H9 (cell line): ENCODE measurements at regions not wholly inside any gene's neighbourhood (a gene's known extent, or its start where the extent isn't known, plus 50 kb on each side); places are given as distances from the start of the nearest gene placed in this dataset.

Source experiments
- DNase-seq: peaks from one replicate; pipeline ENCODE4 v3.0.0-alpha.2; 2017
- H2AFZ ChIP-seq: one replicate; pipeline ENCODE4 v1.6.1; 2013; ENCODE audit warnings: mild to moderate bottlenecking, low read length, control low read depth, moderate library complexity
- H2AK5ac ChIP-seq: 2 replicates; pipeline ENCODE4 v1.6.1; 2013; ENCODE audit warnings: low read length, control low read depth, mixed read lengths; ENCODE audit not compliant: insufficient read length
- H2BK120ac ChIP-seq: one replicate; pipeline ENCODE4 v1.6.1; 2013; ENCODE audit warnings: low read depth, mild to moderate bottlenecking, low read length, control low read depth, inconsistent platforms; ENCODE audit not compliant: poor library complexity, severe bottlenecking
- H2BK12ac ChIP-seq: 2 replicates; pipeline ENCODE4 v1.6.1; 2013; ENCODE audit warnings: low read length, control low read depth, mixed read lengths, low read depth; ENCODE audit not compliant: insufficient read length
- H2BK15ac ChIP-seq: 2 replicates; pipeline ENCODE4 v1.6.1; 2013; ENCODE audit warnings: low read depth, low read length, control low read depth
- H2BK20ac ChIP-seq: one replicate; pipeline ENCODE4 v1.6.1; 2013; ENCODE audit warnings: low read depth, mild to moderate bottlenecking, low read length, control low read depth, inconsistent platforms; ENCODE audit not compliant: poor library complexity, severe bottlenecking
- H2BK5ac ChIP-seq: 2 replicates; pipeline ENCODE4 v1.6.1; 2013; ENCODE audit warnings: low read length, control low read depth, mixed read lengths; ENCODE audit not compliant: insufficient read length
- H3K14ac ChIP-seq: 2 replicates; pipeline ENCODE4 v1.6.1; 2013; ENCODE audit warnings: low read length, control low read depth; ENCODE audit not compliant: insufficient read depth
- H3K18ac ChIP-seq: 2 replicates; pipeline ENCODE4 v1.6.1; 2013; ENCODE audit warnings: low read depth, mild to moderate bottlenecking, mixed read lengths, low read length, control low read depth; ENCODE audit not compliant: insufficient read length
- H3K23ac ChIP-seq: 2 replicates; pipeline ENCODE4 v1.6.1; 2013; ENCODE audit warnings: low read length, control low read depth, mixed read lengths, low read depth; ENCODE audit not compliant: insufficient read length
- H3K23me2 ChIP-seq: 2 replicates; pipeline ENCODE4 v1.6.1; 2013; ENCODE audit warnings: low read depth, mild to moderate bottlenecking, mixed read lengths, low read length, control low read depth; ENCODE audit not compliant: insufficient read length, poor library complexity, severe bottlenecking
- H3K27ac ChIP-seq: 2 replicates; pipeline ENCODE4 v1.5.1; 2013; ENCODE audit warnings: low read length, control low read depth, mixed read lengths, low read depth; ENCODE audit not compliant: insufficient read length
- H3K27me3 ChIP-seq: 2 replicates; pipeline ENCODE4 v1.6.1; 2013; ENCODE audit warnings: low read length, control low read depth, inconsistent platforms; ENCODE audit not compliant: insufficient read depth
- H3K4ac ChIP-seq: 2 replicates; pipeline ENCODE4 v1.6.1; 2013; ENCODE audit warnings: low read depth, mild to moderate bottlenecking, control low read depth, inconsistent platforms, low read length, moderate library complexity
- H3K4me1 ChIP-seq: 2 replicates; pipeline ENCODE4 v1.6.1; 2013; ENCODE audit warnings: low read length, control low read depth, inconsistent platforms; ENCODE audit not compliant: insufficient read depth
- H3K4me2 ChIP-seq: 2 replicates; pipeline ENCODE4 v1.6.1; 2013; ENCODE audit warnings: low read length, control low read depth, mixed read lengths; ENCODE audit not compliant: insufficient read length, insufficient read depth
- H3K56ac ChIP-seq: 2 replicates; pipeline ENCODE4 v1.6.1; 2013; ENCODE audit warnings: low read depth, mild to moderate bottlenecking, mixed read lengths, low read length, control low read depth; ENCODE audit not compliant: insufficient read length
- H3K79me1 ChIP-seq: 2 replicates; pipeline ENCODE4 v1.6.1; 2013; ENCODE audit warnings: low read depth, mild to moderate bottlenecking, moderate library complexity, low read length, control low read depth, inconsistent platforms; ENCODE audit not compliant: insufficient read depth, poor library complexity, severe bottlenecking
- H3K79me2 ChIP-seq: 2 replicates; pipeline ENCODE4 v1.6.1; 2013; ENCODE audit warnings: low read length, control low read depth, inconsistent platforms; ENCODE audit not compliant: insufficient read depth
- H3K9ac ChIP-seq: 2 replicates; pipeline ENCODE4 v1.6.1; 2013; ENCODE audit warnings: low read length, control low read depth, mixed read lengths; ENCODE audit not compliant: insufficient read length; ENCODE audit errors: extremely low read depth
- H3K9me3 ChIP-seq: one replicate; pipeline ENCODE4 v1.6.1; 2013; ENCODE audit warnings: low read depth, low read length, inconsistent platforms; ENCODE audit not compliant: control insufficient read depth
- H3T11ph ChIP-seq: one replicate; pipeline ENCODE4 v1.6.1; 2013; ENCODE audit warnings: mild to moderate bottlenecking, low read length, control low read depth, inconsistent platforms
- H4K20me1 ChIP-seq: one replicate; pipeline ENCODE4 v1.6.1; 2013; ENCODE audit not compliant: control insufficient read depth, insufficient read length, insufficient read depth
- H4K5ac ChIP-seq: 2 replicates; pipeline ENCODE4 v1.6.1; 2013; ENCODE audit warnings: low read depth, mild to moderate bottlenecking, mixed read lengths, low read length, control low read depth; ENCODE audit not compliant: insufficient read length
- H4K8ac ChIP-seq: replicated peaks from 2 replicates; pipeline ENCODE4 v1.6.1; 2013; ENCODE audit warnings: low read length, control low read depth, mixed read lengths, low read depth; ENCODE audit not compliant: insufficient read length
- H4K91ac ChIP-seq: 2 replicates; pipeline ENCODE4 v1.6.1; 2013; ENCODE audit warnings: low read depth, mild to moderate bottlenecking, moderate library complexity, mixed read lengths, low read length, control low read depth; ENCODE audit not compliant: insufficient read length
- H3K27ac Mint-ChIP-seq, 3 experiments: 2 replicates in 2 of 3; 3 replicates in 1 of 3; pipeline ENCODE4 v1.8.0; 2020 to 2021; ENCODE audit warnings: mixed read lengths in 3 of 3, mild to moderate bottlenecking in 1 of 3, moderate library complexity in 1 of 3
- H3K27me3 Mint-ChIP-seq: 2 replicates; pipeline ENCODE4 v1.8.0; 2021; ENCODE audit warnings: low read depth, mild to moderate bottlenecking, moderate library complexity, mixed read lengths
- H3K36me3 Mint-ChIP-seq, 3 experiments: 2 replicates in 2 of 3; 3 replicates in 1 of 3; pipeline ENCODE4 v1.8.0; 2020 to 2021; ENCODE audit warnings: low read depth in 3 of 3, mixed read lengths in 3 of 3; ENCODE audit not compliant: insufficient read depth in 1 of 3
- H3K4me1 Mint-ChIP-seq, 2 experiments: 2 replicates each; pipeline ENCODE4 v1.8.0; 2020; ENCODE audit warnings: mixed read lengths in 2 of 2
- H3K4me3 Mint-ChIP-seq, 2 experiments: 2 replicates in 1 of 2; 3 replicates in 1 of 2; pipeline ENCODE4 v1.8.0; 2020 to 2021; ENCODE audit warnings: mild to moderate bottlenecking in 2 of 2, mixed read lengths in 2 of 2, moderate library complexity in 1 of 2
- H3K9me3 Mint-ChIP-seq, 2 experiments: 2 replicates in 1 of 2; 3 replicates in 1 of 2; pipeline ENCODE4 v1.8.0; 2020; ENCODE audit warnings: mild to moderate bottlenecking in 2 of 2, mixed read lengths in 2 of 2, moderate library complexity in 1 of 2
- CTCF ChIP-seq: fragments of 200-600 bp; sonication (generic); conservative IDR thresholded peaks from 3 replicates; pipeline ENCODE4 v1.8.0; 2021; ENCODE audit warnings: antibody characterized with exemption, mild to moderate bottlenecking
- WGBS: extraction: QIAGEN DNeasy Blood & Tissue Kit; methylation state at CpG from one replicate; pipeline ENCODE4 v1.1.7; 2013; ENCODE audit warnings: missing lambda C conversion rate, low lambda C conversion rate, mixed read lengths; ENCODE audit not compliant: insufficient read length; ENCODE audit errors: extremely low coverage; 5-methylcytosine and 5-hydroxymethylcytosine counted together

DNA sequence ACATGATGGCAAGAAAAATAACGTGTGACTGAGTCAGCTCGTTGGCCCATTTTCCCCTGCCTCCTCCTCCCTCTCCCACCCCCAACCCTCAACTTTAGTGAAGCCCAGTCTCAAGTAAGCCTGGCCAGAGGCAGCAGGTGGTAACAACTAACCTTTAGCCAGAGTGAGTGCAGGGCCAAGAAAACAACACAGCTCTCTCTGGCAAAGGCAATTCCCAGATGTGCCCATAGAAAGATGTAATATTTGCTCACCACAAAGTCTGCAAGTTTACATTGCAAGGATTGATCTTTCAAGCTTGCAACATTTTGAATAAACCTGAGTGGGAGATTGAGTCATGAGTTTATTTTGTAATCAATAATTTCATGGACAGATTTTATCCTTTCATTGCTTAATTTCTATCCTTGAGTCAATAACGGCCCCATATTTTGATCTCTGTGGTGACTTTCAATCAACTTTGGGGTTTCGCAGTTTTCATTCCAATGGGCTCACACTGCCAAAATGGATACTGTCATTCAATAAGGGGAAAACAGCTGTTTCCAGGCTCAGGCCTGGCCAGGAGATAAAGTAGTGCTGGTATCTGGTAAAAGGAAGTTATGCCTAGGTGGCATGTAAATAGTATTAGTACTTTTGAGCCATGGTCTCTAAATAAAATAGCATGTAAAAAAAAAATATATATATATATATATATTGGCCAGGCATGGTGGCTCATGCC lies 130.7 kb upstream of the TMEM164 start:
- H3K27me3 ChIP-seq, result no peaks in the 10 kb centered on the region
- H3K27ac ChIP-seq, result no peak overlapping the region
- no peak for TF ChIP-seq CTCF
- H3K9me3 ChIP-seq, result no peaks in the 10 kb centered on the region
- no peak overlapping the region for H4K91ac ChIP-seq
- H3T11ph ChIP-seq, result no peak overlapping the region
- H3K79me1 ChIP-seq, result no peaks in the 10 kb centered on the region
- no peak overlapping the region for H2AK5ac ChIP-seq
- no peak overlapping the region for H3K23ac ChIP-seq
- no peaks in the 10 kb centered on the region for H3K79me2 ChIP-seq
- no peak overlapping the region for H3K9ac ChIP-seq
- H3K4me2 ChIP-seq, result no peak overlapping the region
- no peak overlapping the region for H2BK20ac ChIP-seq
- H4K20me1 ChIP-seq, result no peaks in the 10 kb centered on the region
- H3K4me3 Mint-ChIP-seq, result no peak overlapping the region
- no peak overlapping the region for H4K8ac ChIP-seq
- H3K23me2 ChIP-seq, result no peaks in the 10 kb centered on the region
- no CpG with 5 or more reads among the region's 4 CpGs for whole genome bisulfite sequencing
- H3K36me3 Mint-ChIP-seq, result 0 out of 7 replicates have a peak, but pooled peaks cover 0 to 4% (median 0%) of the 10 kb centered on the region in 3 experiments
- H3K9me3 Mint-ChIP-seq, result no peaks in the 10 kb centered on the region
- H3K4me1 ChIP-seq, result no peaks in the 10 kb centered on the region
- H2BK15ac ChIP-seq, result no peak overlapping the region
- no peak overlapping the region for H2BK5ac ChIP-seq
- DNase-seq, result no peak
- no peak overlapping the region for H3K56ac ChIP-seq
- H2BK12ac ChIP-seq, result no peak overlapping the region
- H3K18ac ChIP-seq, result no peak overlapping the region
- no peak overlapping the region for H3K4ac ChIP-seq
- no peak overlapping the region for H3K27ac Mint-ChIP-seq
- H2BK120ac ChIP-seq, result no peak overlapping the region
- peaks cover 2% of the 10 kb centered on the region in 2 experiments; a peak in 2 of 4 replicates for H3K4me1 Mint-ChIP-seq
- H3K27me3 Mint-ChIP-seq, result peaks cover 3% of the 10 kb centered on the region; the same call in 1 of the 2 replicates
- H3K14ac ChIP-seq, result no peak overlapping the region
- H2AFZ ChIP-seq, result no peak overlapping the region
- no peak overlapping the region for H4K5ac ChIP-seq
